Lower lobe of right lung (tissue), 2 donors: ENCODE measurements at regions not wholly inside any gene's neighbourhood (a gene's known extent, or its start where the extent isn't known, plus 50 kb on each side); places are given as distances from the start of the nearest gene placed in this dataset.
A peak's percentile ranks its signal among the peaks of the same experiment; 100 is the strongest.

Experiments used
- ATAC-seq, 2 donors: fragments of 200-7000 bp; cut with Tn5 transposase; one replicate each; pipeline ENCODE4 v1.9.1; 2020 to 2022; ENCODE audit warnings: mild to moderate bottlenecking in 2 of 2, moderate library complexity in 2 of 2
- DNase-seq: peaks from one replicate; pipeline ENCODE4 v3.0.0-alpha.2; 2020
- H3K27ac ChIP-seq: fragments of 200-600 bp; one replicate; pipeline ENCODE4 v1.8.0; 2022
- H3K27me3 ChIP-seq: fragments of 200-600 bp; one replicate; pipeline ENCODE4 v1.8.0; 2022; ENCODE audit warnings: low read depth
- H3K36me3 ChIP-seq: fragments of 200-600 bp; one replicate; pipeline ENCODE4 v1.8.0; 2022; ENCODE audit warnings: mild to moderate bottlenecking
- H3K4me1 ChIP-seq: fragments of 200-600 bp; one replicate; pipeline ENCODE4 v1.8.0; 2022
- H3K4me3 ChIP-seq: fragments of 200-600 bp; one replicate; pipeline ENCODE4 v1.8.0; 2022; ENCODE audit warnings: mild to moderate bottlenecking
- H3K9me3 ChIP-seq: fragments of 200-600 bp; one replicate; pipeline ENCODE4 v1.8.0; 2022
- CTCF ChIP-seq: fragments of 200-600 bp; IDR thresholded peaks from one replicate; pipeline ENCODE4 v1.8.0; 2022; ENCODE audit warnings: antibody characterized with exemption, mild to moderate bottlenecking
- intact Hi-C: fragments of 100-400 bp; cut with DNase I; formaldehyde crosslinking; loops from one replicate; pipeline ENCODE4 v1.11.0; 2022
- donor health status: DM: no; HTN: yes; CAD: no; lungs with severe emphysema.

- Histone ChIP-seq H3K27ac (no peak overlapping the region), H3K9me3 (no peaks in the 10 kb centered on the region), H3K36me3 (no peaks in the 10 kb centered on the region), H3K4me1 (peaks cover 4% of the 10 kb centered on the region), H3K27me3 (no peaks in the 10 kb centered on the region), H3K4me3 (no peak overlapping the region)
- TF ChIP-seq CTCF, result no peak
- intact Hi-C loops, result no loop called here
- DNase-seq (no peak), ATAC-seq (no peak)
These were observed 51.9 kb upstream of the GJA8 start for GRCh38 chr1:147850737-147851136.

- Histone ChIP-seq H3K27me3 (no peaks in the 10 kb centered on the region), H3K36me3 (no peaks in the 10 kb centered on the region), H3K4me3 (no peak overlapping the region), H3K4me1 (peaks cover 4% of the 10 kb centered on the region), H3K27ac (no peak overlapping the region), H3K9me3 (no peaks in the 10 kb centered on the region)
- ATAC-seq (no peak), DNase-seq (no peak)
- no peak for TF ChIP-seq CTCF
- intact Hi-C loops, result no loop called here
These were observed 51.4 kb upstream of the GJA8 start for GRCh38 chr1:147851149-147851548.

- no peak for TF ChIP-seq CTCF
- Histone ChIP-seq H3K27me3 (no peaks in the 10 kb centered on the region), H3K27ac (peak overlapping the region; percentile 12), H3K9me3 (no peaks in the 10 kb centered on the region), H3K36me3 (no peaks in the 10 kb centered on the region), H3K4me3 (no peak overlapping the region), H3K4me1 (peaks cover 4% of the 10 kb centered on the region)
- intact Hi-C loops, result no loop called here
- no peak for DNase-seq
- no peak for ATAC-seq
These were observed 49.8 kb upstream of the GJA8 start for GRCh38 chr1:147852706-147853225.
